ENCODE measurements at regions not wholly inside any gene's neighbourhood (a gene's known extent, or its start where the extent isn't known, plus 50 kb on each side); places are given as distances from the start of the nearest gene placed in this dataset.

DNA sequence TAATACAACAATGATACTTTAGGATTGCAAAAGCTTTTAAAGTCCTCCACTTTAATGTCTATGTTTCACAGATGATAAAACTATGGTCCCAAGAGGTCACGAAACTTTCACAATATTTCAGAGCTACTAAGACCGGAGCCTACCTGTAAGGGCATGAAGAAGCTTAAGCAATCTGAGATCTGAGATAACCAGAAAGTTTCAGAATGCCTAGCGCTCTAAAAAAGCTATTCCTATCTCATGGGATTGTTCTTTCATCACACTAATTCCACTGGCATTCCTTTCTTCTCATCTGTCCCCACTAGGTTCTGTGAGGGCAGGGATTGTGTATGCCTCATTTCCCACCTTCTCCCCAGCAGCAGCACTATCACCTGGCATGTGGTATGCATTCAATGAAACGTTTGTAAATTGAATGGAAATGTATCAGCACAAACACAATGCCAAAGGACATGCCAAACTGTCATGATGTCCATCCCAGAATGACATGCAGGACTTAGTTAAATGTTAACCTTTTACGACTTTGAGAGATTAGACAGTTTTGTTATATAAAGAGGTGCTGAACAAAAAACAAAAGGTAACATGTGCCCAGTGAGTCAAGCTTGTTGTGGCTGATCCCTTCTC lies 104.7 kb upstream of the NR2F2 start:
- DNase-seq = no peak

DNA sequence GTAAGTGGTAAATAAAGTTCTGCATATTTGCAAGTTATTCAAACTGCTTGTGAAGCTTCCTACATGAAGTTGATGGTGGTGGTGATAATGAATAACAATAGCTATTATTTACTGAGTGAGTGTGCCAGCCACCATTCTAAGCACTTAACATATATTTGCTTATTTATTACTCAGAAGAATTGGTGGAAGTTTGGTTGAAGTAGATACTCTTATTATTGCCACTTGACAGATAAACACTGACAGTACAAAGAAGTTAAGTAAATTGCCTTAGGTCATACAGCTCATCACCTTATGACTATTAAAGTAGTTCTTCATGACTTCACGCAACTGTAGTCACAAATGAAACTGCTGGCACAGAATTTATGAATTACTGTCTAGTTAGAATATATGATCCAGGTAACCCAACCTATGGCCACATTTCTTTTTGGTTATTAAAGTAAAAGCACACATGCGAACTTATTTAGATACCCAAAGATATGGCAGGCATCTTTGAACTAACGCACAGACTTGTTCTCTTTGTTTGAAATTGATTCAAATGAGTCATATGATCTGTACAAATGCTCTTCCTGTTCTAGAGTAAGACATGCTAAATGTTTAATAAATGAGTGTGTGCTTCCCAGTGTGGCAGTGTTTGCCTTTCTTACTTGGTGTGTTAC lies 99.8 kb upstream of the NR2F2 start:
- DNase-seq = no peak

DNA sequence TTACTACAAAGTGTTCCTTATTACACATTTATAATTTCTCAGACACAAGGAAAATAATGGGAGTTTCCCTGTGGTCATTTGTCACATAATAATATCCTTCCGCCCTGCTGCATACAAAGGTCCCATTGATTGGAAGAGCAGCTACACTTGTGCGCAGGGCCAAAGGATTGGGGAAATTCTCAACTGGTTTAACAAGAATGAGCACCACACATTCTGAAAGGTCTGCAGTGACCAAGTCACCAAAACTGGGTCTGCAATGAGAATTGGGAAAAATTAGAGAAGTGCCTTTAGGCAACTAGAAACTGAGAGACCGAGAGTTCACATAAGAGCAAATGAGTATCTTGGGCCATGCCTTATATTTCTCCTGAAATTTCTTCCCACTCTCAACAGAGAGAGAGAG lies 98.2 kb upstream of the NR2F2 start:
- DNase-seq = no peak

DNA sequence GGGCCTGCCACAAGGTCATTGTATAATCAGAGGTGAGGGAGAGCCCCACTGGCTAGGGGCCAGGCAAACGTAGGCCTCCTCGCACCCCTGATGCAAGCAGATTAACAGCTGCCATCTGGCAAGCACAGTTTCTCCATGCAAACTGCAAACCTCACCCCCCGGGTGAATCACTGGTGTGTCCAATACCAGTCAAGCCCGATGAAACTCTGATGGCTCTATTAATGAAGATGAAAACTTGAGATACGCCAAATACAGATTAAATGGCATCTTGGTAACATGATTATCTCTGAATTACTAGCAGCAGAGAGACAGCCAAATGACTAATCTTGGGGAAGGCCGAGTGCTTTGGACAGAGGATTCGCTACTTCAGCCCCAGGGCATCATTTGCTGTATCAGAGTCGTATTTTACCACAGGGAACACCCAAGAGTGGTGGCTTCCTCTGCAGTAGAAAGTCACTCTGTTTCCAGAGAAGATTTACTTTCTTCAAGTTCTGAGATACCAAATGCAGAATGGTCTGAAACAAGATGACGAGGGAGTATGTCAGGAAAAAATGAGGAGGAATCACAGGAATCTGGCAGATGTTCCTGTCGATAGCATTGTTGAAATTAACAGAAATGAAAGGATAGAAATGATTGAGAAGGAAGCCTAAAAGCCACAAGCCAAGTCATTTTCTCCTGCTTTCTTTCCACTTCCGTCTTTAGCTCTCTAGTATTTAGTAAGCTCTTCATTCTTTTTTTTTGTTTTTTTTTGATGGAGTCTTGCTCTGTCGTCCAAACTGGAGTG lies 96.2 kb upstream of the NR2F2 start:
- DNase-seq = no peak

DNA sequence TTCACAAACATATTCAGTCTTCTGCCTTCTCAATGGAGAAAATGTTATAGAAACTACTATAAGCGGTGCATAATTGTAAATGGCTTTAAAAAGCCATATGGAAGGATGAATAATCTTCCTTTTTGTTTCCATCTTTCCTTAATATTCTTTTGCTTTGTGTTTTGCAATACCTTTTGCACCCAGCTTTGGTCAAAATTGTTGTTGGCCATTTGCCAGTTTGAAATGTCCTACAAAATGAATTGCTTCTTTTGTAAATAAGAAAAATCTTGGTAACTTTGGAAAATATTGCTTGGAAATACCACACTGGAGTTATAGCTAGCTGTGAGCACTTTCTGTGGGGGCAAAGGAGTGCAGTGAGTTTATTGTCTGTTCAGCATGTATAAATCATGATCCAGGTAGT lies 93.5 kb upstream of the NR2F2 start:
- DNase-seq = no peak

DNA sequence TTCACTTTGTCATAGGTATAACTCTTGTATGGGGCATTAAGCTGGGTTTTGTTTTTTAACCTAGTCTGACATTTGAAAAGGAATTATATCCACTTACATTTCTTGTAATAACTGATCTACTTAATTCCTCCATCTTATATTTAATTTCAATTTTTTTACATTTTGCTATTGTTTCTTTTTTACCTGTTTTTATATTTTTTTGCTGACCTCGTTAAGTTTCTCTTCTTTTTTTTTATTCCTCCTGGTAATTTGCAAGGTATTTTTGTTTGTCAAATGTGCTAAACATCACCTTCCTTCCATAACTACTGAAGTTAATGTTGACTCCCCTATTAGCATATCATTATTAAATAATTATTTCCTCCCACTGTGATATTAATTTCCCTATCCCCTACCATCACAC lies 87.7 kb upstream of the NR2F2 start:
- DNase-seq = no peak

DNA sequence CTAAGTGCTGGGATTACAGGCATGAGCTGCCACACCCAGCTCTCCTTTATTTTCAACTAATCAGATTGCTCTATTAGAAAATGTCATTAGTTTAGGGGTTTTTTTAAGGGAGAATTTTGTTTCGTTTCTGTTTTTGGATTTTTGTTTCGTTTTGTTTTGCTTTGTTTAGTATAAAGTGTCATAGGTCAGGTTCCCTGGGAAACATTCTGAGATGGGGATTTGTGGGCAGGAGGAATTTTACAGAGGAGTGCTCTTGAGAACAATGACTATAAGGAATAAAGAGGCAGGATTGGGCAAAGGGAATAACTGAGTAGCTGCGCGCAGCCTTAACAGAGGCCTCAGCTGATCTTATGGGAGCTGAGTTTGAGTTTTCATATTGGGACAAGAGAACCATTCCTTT lies 86.8 kb upstream of the NR2F2 start:
- DNase-seq = no peak

DNA sequence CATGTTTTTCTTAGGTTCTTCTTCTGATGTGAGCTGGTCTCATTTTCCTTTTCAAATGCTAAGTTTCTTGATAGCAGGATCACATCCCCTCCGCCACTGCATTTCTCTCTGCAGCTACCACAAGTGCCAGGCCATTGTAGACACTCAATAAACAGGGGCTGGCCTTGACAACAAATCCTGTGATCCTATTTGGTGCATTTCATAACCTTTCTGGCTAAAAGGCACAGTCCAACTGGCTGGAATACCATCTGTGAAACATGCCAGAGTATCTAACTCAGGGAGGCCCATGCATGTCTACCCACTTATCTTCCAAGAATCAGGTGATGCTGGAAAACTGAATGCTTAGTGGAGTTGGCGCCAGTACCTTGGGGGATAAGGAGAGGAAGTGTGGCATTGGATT lies 85.2 kb upstream of the NR2F2 start:
- no peak for DNase-seq

DNA sequence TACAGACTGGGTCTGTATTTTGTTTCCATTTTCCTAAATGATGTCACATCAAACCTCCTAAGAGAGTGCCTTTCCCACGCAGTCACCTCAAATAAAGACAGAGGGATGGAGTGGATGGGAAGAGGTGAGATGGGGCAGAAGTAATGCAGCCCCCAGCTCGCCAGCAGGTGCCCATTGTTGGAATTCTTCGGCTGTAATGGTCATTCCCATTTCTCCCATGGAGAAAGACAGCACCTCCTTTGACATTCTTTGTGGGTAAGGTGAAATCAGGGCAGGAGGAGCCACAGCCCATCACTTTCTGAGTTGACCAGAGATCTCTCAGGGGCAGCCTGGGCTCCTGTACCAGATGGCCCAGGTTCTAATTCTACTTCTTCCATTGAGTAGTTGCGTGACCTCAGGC lies 84.4 kb upstream of the NR2F2 start:
- no peak for DNase-seq

DNA sequence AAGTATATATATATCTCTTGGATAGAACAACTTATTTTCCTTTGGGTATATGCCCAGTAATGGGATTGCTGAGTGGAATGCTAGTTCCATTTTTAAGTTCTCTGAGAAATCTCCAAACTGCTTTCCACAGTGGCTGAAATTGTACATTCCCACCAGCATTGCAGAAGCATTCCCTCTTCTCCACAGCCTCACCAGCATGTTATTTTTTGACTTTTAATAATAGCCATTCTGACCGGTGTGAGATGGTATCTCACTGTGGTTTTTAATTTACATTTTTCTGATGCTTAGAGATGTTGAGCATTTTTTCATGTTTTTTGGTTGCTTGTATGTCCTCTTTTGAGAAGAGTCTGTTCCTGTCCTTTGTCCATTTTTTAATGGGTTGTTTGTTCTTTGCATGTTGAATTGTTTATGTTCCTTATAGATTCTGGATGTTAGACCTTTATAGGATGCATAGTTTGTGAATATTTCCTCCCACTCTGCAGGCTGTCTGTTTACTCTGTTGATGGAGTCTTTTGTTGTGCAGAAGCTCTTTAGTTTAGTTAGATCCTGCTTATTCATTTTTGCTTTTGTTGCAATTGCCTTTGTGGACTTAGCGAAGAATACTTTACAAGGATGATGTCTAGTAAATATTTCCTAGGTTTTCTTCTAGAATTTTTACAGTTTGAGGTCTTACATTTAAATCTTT lies 82.7 kb upstream of the NR2F2 start:
- no peak for DNase-seq

DNA sequence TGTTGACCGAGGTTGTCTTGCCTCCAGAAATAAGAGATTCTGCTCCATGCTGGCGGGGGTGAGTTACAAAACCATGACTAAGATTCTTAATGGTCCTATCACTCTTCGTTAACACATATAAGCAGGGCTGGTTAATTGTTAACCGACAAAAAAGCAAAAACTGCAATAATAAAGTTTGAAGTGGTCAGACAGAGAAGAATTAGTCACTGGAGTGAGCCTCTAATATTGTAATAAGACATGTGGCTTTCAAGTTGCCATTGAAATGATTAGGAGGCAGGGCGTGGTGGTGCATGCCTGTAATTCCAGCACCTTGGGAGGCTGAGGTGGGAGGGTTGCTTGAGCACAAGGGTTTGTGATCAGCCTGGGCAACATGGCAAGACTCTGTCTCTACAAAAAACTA lies 78.4 kb upstream of the NR2F2 start:
- DNase-seq = no peak

DNA sequence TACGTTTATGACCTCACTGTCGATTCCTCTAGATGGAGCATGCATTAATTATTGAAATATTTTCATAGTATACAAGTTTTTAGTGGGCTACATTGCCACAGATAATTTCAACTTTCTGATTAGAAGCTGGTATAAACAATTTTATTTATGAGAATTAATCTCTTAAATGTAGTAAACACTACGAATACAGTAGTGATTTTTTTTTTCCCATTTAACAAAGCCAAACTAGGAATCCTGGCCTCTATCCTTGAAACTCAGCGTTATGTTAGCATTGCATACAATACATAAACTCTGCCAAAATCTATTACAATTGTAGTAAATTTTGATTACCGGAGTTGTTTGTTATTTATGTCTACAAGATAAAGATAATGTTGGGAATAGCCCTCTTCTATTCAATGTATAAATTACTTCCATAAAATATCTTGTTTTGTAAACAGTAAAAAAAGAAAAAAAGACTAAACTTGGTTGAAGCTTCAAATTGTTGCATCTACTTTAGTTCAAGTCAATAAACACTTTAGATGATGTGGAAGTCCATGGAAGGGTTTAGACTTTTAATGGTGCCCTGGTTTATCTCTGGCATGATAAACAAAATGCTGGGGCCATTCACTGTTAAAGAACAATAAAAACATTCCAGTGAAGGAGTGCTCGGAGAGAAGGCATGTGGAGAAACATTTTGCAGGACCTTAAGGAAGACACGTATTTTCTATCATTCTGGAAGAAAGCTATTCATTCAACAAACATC lies 77.3 kb upstream of the NR2F2 start:
- no peak for DNase-seq

DNA sequence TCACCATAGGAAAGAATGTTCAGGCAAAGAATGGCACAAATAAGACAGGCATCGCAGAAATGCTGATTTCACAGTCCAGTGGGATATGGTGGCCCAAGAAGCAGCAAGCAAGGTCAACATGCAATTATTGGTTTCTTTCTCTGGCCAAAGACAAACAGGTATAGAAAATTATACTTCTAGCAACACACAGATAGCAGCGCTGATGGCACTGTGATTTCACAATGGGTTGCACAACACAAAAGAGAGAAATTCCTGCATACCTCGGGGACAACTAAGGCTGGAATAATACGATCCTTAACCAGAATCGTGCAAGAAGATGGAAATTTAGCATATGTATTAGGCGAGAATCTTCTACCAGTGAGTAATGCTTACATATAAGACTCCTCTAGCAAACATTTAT lies 76.3 kb upstream of the NR2F2 start:
- DNase-seq = no peak

DNA sequence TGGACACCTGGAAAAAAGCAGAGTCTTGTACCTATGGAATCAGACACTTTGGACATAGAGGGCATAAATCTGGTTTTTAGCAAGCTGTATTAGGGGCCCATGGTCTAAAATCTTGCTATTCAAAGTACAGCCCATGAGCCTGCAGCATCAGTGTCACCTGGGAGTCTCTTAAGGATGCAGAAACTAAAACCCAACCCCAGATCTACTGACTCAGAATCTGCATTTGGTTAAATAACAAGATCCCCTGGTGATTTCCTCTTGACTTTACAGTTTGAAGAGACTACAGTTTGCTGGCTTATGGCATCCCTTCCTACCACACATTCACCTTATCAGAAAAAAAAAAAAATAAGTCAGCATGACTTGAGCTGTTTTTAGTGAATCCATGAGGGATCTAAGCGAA lies 74.9 kb upstream of the NR2F2 start:
- no peak for DNase-seq

DNA sequence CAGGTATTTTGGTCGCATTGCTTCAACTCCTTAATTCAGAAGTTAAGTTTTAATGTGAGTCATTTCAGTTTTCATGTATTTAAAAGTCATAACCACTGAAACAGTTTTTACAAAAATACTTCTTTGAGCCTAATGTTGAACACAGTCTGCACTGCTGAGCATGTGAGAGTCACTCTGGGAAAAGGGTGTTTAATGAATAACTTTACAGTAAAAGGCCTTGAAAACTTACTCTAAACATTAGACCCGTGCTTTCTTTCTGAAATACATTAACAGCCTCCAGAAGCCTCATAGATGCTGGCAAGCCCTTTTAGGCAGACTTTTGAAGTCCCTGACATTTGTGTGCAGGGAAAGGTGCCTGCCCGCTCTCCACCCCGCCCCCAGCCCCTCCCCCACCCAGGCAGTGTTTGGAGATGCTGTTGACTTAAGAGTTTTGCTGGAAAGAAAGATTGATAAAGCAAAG lies 68.9 kb upstream of the NR2F2 start:
- no peak for DNase-seq

DNA sequence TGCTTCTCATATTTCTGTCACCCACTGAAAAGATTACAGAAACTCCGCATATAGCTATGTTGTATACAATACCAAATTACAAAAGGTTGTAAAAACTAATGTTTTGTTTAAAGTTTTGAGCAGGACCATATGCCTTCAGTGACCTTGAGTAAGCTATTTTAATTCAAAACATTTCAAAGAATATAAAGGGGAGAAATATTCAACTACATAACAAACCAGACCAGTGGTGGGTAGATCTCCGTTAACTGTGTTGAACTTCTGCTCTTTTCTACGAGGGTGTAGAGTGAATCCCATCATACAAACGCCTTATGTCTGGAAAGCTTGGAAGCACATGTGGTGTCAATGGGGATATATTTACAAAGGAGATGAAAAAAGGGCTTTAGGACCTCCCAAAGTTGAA lies 68.4 kb upstream of the NR2F2 start:
- no peak for DNase-seq

DNA sequence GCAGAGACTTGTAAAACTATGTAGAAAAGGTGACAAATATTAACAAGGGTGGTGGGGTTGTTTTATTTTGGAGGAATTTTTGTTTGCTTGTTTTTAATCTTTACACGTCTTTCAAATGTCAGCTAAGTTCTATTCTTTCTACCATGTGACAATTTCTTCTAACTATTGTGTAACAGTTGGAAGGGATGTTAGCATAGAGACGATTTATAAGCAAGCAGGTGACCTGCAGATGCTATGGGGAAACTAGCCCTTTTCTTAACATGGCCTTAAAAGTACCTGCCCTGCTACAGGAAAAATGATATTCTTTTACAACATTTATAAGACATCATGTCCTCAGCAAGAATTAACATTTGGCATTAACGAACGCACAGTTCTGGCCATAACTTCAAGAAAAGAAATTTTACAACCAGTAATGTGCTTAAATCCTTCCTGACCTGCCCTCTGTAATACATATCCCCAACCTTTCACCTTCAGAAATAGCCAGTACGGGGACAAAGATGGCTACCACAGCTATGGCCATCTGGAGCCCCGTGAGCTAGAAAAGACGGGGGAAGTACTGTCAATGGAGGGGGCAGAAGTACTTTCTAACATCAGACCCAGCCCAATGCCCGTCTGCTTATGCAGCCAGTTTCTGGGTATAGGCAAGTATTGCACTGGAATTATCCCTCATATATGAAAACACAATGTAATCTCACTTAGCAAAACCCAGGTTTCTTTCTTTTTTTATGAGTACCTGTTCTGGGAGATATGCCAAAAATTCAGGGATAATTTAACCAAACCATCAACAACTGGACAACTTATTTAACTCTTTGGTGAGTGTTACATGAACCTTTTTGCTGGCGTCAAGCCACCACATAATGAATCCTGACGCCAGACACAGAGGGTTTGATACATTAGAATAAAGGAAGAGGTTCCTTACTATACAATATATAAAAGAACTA lies 67.7 kb upstream of the NR2F2 start:
- no peak for DNase-seq

DNA sequence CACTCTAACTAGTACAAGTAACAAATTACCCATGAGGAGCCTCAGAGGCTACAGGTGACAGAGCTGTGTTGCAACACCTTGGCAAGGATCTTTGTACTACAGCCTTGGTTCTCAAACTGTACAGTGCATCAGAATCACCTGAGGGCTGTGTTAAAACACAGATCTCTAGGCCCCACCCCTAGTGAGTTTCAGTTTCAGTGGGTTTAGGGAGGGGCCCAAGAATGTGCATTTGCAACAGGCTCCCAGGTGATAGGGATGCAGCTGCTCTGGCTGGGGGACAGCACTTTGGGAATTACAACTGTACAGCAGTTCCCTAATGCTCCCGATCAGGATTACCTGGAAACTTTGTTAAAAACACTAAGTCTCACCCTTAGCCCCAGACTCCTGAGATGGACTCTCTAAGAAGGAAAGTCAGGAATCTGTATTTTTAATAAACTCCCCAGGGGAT lies 66.1 kb upstream of the NR2F2 start:
- DNase-seq = no peak

DNA sequence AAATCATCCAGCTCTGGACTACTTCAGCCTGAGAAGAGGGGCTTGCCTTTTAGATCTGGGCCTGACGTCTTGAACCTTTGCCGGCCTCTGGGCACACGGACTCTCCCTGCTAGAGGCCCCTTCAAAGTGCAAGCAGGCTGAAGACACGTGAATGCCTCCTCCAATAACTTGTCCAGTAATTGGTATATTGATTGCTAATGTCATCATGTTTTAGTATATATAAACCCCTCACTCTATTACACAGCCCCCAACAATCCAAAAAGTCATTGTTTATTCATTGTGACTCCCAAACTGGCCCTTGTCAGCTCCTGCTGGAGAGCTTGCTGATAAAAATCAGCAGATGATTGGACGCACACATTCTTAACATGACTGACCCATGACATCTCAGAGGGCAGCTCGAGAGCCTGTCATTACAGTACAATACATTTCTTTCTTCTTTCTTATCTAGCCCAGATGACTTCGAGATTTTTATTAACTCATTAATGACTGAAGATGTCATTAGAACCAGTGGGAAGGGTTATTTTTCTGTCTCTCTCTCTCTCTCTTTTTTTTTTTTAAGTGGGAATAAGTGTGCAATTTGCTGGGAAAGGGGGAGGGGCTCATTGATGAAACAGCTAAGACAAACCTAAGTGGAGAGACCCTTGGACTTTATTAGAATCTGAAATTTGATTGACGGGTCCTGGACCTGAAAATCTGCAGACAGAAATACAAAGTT lies 65.5 kb upstream of the NR2F2 start:
- no peak for DNase-seq

DNA sequence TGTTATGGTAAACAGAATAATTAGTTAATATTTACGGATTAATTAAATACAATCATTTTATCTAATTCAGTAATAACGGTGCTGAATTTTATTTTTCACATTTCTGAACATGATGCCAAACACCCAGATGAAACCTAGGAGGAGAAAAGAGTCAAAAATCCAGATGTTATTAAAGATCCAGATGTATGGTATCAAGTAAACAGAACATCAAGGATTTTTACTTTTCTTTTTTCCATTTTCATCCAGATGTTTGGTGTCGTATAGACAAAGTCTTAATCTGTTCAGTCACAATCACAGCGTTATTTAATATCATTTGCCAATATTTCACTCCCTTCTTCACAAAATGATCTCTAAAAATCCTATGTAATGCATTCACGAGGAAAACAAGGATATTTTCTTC lies 64.0 kb upstream of the NR2F2 start:
- no peak for DNase-seq

DNA sequence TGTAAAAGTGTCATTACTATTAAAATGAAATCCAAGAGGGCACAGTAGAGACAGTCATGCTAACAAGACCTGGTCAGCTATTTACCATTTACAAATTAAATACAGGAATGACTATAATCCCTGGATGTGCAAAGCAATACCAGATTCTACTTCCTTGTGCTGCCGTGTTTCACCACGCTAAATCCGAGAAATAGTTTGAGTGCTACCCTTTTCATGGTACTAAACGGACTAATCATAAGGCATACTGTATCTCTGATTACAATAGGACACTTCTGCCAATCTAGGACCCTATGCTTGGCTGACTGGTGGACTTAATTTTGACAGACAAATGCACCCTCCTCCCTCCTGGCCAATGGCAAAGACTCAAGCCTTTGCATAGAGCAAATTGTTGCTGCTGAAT lies 63.0 kb upstream of the NR2F2 start:
- DNase-seq = no peak

Data from activated CD4-positive, alpha-beta T cell treated with anti-CD3 and anti-CD28 coated beads, Interleukin-2, amount 50 U/mL, for 1 hour (primary cell).